CMK (cell line): ENCODE measurements at regions not wholly inside any gene's neighbourhood (a gene's known extent, or its start where the extent isn't known, plus 50 kb on each side); places are given as distances from the start of the nearest gene placed in this dataset.
A peak's percentile ranks its signal among the peaks of the same experiment; 100 is the strongest.

ENCODE experiments used
- DNase-seq: peaks from one replicate; pipeline ENCODE4 v3.0.0-alpha.2; 2010; ENCODE audit warnings: low read depth

GRCh38 chr10:31146491-31147209 is 115.0 kb upstream of the ZNF438 start:
- DNase-seq = no peak

GRCh38 chr10:31147210-31147608 is 115.5 kb upstream of the ZNF438 start:
- DNase-seq = no peak

- DNase-seq = no peak
These were observed 117.3 kb upstream of the ZNF438 start for GRCh38 chr10:31148951-31149350.

- no peak for DNase-seq
These were observed 118.3 kb upstream of the ZNF438 start for GRCh38 chr10:31149835-31150512.

GRCh38 chr10:31151301-31151700 is 119.6 kb upstream of the ZNF438 start:
- no peak for DNase-seq

GRCh38 chr10:31152421-31153135 is 120.9 kb upstream of the ZNF438 start:
- no peak for DNase-seq

- no peak for DNase-seq
These were observed 121.5 kb upstream of the ZNF438 start for GRCh38 chr10:31153161-31153560.

GRCh38 chr10:31153692-31154091 is 122.0 kb upstream of the ZNF438 start:
- no peak for DNase-seq

- no peak for DNase-seq
These were observed 123.3 kb upstream of the ZNF438 start for GRCh38 chr10:31154996-31155395.

- DNase-seq = no peak
These were observed 125.7 kb upstream of the ZNF438 start for GRCh38 chr10:31157123-31158010.

- no peak for DNase-seq
These were observed 126.5 kb upstream of the ZNF438 start for GRCh38 chr10:31158011-31158658.

GRCh38 chr10:31166606-31167005 is 134.9 kb upstream of the ZNF438 start:
- DNase-seq = no peak

- DNase-seq = peak; percentile 1
These were observed 139.0 kb upstream of the ZNF438 start for GRCh38 chr10:31170636-31171035.

- DNase-seq = no peak
These were observed 139.9 kb upstream of the ZNF438 start for GRCh38 chr10:31171402-31172083.

- no peak for DNase-seq
These were observed 141.3 kb upstream of the ZNF438 start for GRCh38 chr10:31172925-31173324.

GRCh38 chr10:31173752-31174151 is 142.1 kb upstream of the ZNF438 start:
- no peak for DNase-seq

GRCh38 chr10:31179091-31179680 is 139.8 kb upstream of the ZEB1 start:
- DNase-seq = no peak

GRCh38 chr10:31186225-31187000 is 132.6 kb upstream of the ZEB1 start:
- no peak for DNase-seq

- DNase-seq = no peak
These were observed 131.8 kb upstream of the ZEB1 start for GRCh38 chr10:31187182-31187581.
